ENCODE measurements at regions not wholly inside any gene's neighbourhood (a gene's known extent, or its start where the extent isn't known, plus 50 kb on each side); places are given as distances from the start of the nearest gene placed in this dataset.

- DNase-seq (ENCODE audit: low spot score), result no peak
- CTCF ChIA-PET, result no interaction called here
- no peak overlapping the region for H3K27ac ChIP-seq
- POLR2A ChIA-PET (ENCODE audit: low non-redundant PET), result no interaction called here
- TF ChIP-seq CTCF (conservative IDR thresholded peaks at IDR 0.05; ENCODE audit: low read depth), result no peak
Observed at GRCh38 chr10:94043431-94043990, 49.8 kb downstream of the PLCE1 start.

GRCh38 chr10:94046098-94046497 lies 52.4 kb downstream of the PLCE1 start:
- CTCF ChIA-PET, result no interaction called here
- POLR2A ChIA-PET (ENCODE audit: low non-redundant PET), result no interaction called here
- no peak overlapping the region for H3K27ac ChIP-seq
- TF ChIP-seq CTCF (conservative IDR thresholded peaks at IDR 0.05; ENCODE audit: low read depth), result no peak
- no peak for DNase-seq (ENCODE audit: low spot score)

DNA sequence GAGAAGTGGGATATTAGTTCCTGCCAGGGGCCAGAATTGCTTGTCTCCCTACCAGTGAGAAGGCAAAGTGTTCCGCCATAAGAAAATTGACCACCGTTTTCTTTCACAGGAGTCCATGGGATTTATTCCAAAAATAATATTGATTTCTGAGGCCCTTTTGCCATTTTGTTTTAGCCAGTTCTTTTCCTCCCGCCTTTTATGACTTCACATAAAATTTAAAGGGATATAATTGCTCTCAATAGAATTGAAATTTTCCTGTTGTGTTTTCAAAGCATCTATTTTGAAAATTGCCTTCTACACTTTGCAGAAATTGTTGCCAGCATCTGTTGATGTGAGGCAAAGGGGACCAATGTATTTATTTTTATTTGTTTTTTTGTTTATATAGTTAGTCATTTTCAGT lies 53.6 kb downstream of the PLCE1 start:
- TF ChIP-seq CTCF (conservative IDR thresholded peaks at IDR 0.05; ENCODE audit: low read depth), result no peak
- H3K27ac ChIP-seq, result no peak overlapping the region
- ChIA-PET CTCF (no interaction called here), POLR2A (ENCODE audit: low non-redundant PET) (no interaction called here)
- DNase-seq (ENCODE audit: low spot score), result no peak

- no peak overlapping the region for H3K27ac ChIP-seq
- no peak for DNase-seq (ENCODE audit: low spot score)
- no peak for TF ChIP-seq CTCF (conservative IDR thresholded peaks at IDR 0.05; ENCODE audit: low read depth)
- ChIA-PET POLR2A (ENCODE audit: low non-redundant PET) (no interaction called here), CTCF (no interaction called here)
Observed at GRCh38 chr10:94049911-94050310, 56.2 kb downstream of the PLCE1 start.

GRCh38 chr10:94052281-94052680 lies 58.5 kb downstream of the PLCE1 start:
- ChIA-PET CTCF (interaction anchor here (0.6 kb wide), 1 partner anchor 22 kb away, joined by 3 read pairs; no protein-coding TSS in a partner anchor), POLR2A (ENCODE audit: low non-redundant PET) (no interaction called here)
- DNase-seq (ENCODE audit: low spot score), result no peak
- no peak for TF ChIP-seq CTCF (conservative IDR thresholded peaks at IDR 0.05; ENCODE audit: low read depth)
- H3K27ac ChIP-seq, result no peak overlapping the region

DNA sequence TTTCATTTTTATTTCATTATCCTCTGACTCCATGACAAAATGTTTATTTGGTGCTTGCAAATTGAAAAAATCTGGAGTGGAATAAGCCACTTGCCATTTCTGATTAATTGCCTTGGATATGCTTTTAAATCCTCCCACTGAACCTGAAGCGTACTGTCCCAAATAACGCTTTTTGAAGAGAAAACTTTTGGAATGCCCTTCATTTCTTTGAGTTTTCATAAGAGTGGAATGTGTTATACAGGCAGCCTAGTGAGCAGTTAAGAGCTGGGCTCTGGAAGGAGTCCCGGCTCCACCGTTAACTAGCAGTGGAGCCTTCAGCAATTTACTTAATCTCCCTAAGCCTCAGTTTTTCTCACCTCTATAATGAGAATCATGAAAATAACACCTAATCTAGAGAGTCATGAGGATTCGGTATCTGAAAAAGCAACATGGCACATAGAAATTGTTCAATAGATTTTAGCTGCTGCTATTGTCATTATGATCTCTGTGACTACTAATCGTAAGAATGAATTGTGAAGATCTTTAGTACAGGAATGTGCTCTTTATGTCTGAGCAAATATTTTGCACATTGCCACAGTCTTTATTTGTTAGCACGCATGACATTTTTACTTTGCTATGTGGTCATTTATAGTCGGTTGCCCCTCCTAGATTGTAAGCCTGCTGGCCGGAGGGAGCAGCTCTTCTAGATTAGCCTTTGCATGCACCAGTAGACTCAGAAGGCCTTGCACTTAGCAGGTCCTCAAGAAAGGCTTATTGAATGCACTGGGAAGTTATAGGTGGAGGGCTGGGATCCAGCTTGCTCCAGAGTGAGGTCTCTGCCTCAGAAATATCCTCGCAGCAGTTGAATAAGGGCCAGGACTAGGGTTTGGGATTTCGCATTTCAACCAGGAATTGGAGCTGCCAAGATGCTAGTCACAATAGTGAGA lies 59.4 kb downstream of the PLCE1 start:
- DNase-seq (ENCODE audit: low spot score), result no peak
- ChIA-PET CTCF (interaction anchor here (0.6 kb wide), 1 partner anchor 21 kb away, joined by 3 read pairs; no protein-coding TSS in a partner anchor), POLR2A (ENCODE audit: low non-redundant PET) (no interaction called here)
- H3K27ac ChIP-seq, result no peak overlapping the region
- TF ChIP-seq CTCF (conservative IDR thresholded peaks at IDR 0.05; ENCODE audit: low read depth), result no peak

Data from RWPE1 (cell line).